Trophoblast cell (in vitro differentiated cells and primary cell): ENCODE measurements at regions not wholly inside any gene's neighbourhood (a gene's known extent, or its start where the extent isn't known, plus 50 kb on each side); places are given as distances from the start of the nearest gene placed in this dataset.
"Not testable (repeated sequence)": the region's sequence is repeated elsewhere in the genome, so short reads cannot be mapped to it uniquely, and the experiment has no call there.

ENCODE experiments used
- DNase-seq, 2 donors: peaks; one replicate each; pipeline ENCODE4 v3.0.0-alpha.2; 2016
- H2AFZ ChIP-seq: 2 replicates; pipeline ENCODE4 v1.6.1; 2013; ENCODE audit warnings: low read length, moderate library complexity, mild to moderate bottlenecking; ENCODE audit not compliant: insufficient read depth, poor library complexity
- H2AK5ac ChIP-seq: 2 replicates; pipeline ENCODE4 v1.6.1; 2013; ENCODE audit warnings: mild to moderate bottlenecking, low read length
- H2BK120ac ChIP-seq: 2 replicates; pipeline ENCODE4 v1.6.1; 2013; ENCODE audit warnings: low read length, mild to moderate bottlenecking, moderate library complexity; ENCODE audit not compliant: insufficient read depth, poor library complexity
- H2BK12ac ChIP-seq: 2 replicates; pipeline ENCODE4 v1.6.1; 2013; ENCODE audit warnings: mild to moderate bottlenecking, low read length, moderate library complexity
- H2BK5ac ChIP-seq: 2 replicates; pipeline ENCODE4 v1.6.1; 2013; ENCODE audit warnings: low read length, low read depth, moderate library complexity, mild to moderate bottlenecking; ENCODE audit not compliant: poor library complexity
- H3K14ac ChIP-seq: 2 replicates; pipeline ENCODE4 v1.6.1; 2013; ENCODE audit warnings: mild to moderate bottlenecking, low read length
- H3K18ac ChIP-seq: 2 replicates; pipeline ENCODE4 v1.6.1; 2013; ENCODE audit warnings: mild to moderate bottlenecking, low read length
- H3K23ac ChIP-seq: 2 replicates; pipeline ENCODE4 v1.6.1; 2013; ENCODE audit warnings: low read length
- H3K27ac ChIP-seq: 2 replicates; pipeline ENCODE4 v1.5.1; 2013; ENCODE audit warnings: low read depth, mild to moderate bottlenecking, inconsistent platforms, low read length, moderate library complexity
- H3K27me3 ChIP-seq: 2 replicates; pipeline ENCODE4 v1.6.1; 2013; ENCODE audit warnings: inconsistent platforms, mild to moderate bottlenecking, low read length, moderate library complexity; ENCODE audit not compliant: insufficient read depth
- H3K36me3 ChIP-seq, 2 experiments: 1 replicate in 1 of 2; 2 replicates in 1 of 2; pipeline ENCODE4 v1.6.1; 2013; ENCODE audit warnings: low read length in 2 of 2, mild to moderate bottlenecking in 2 of 2, moderate library complexity in 1 of 2; ENCODE audit not compliant: insufficient read depth in 2 of 2, control insufficient read depth in 1 of 2
- H3K4ac ChIP-seq: 2 replicates; pipeline ENCODE4 v1.6.1; 2013; ENCODE audit warnings: low read depth, mild to moderate bottlenecking, low read length, moderate library complexity
- H3K4me1 ChIP-seq, 2 experiments: 1 replicate in 1 of 2; 2 replicates in 1 of 2; pipeline ENCODE4 v1.6.1; 2013; ENCODE audit warnings: low read length in 2 of 2, mild to moderate bottlenecking in 2 of 2, moderate library complexity in 1 of 2; ENCODE audit not compliant: insufficient read depth in 2 of 2, control insufficient read depth in 1 of 2
- H3K4me2 ChIP-seq: 2 replicates; pipeline ENCODE4 v1.6.1; 2013; ENCODE audit warnings: inconsistent platforms, mild to moderate bottlenecking, low read length, moderate library complexity
- H3K4me3 ChIP-seq: 2 replicates; pipeline ENCODE4 v1.5.1; 2013; ENCODE audit warnings: mild to moderate bottlenecking, low read depth, low read length, inconsistent platforms
- H3K79me1 ChIP-seq: one replicate; pipeline ENCODE4 v1.6.1; 2013; ENCODE audit warnings: low read length
- H3K79me2 ChIP-seq: 2 replicates; pipeline ENCODE4 v1.6.1; 2013; ENCODE audit warnings: low read length, mild to moderate bottlenecking; ENCODE audit not compliant: control insufficient read depth, insufficient read depth, poor library complexity
- H3K9ac ChIP-seq: 2 replicates; pipeline ENCODE4 v1.6.1; 2013; ENCODE audit warnings: mild to moderate bottlenecking, low read length
- H3K9me3 ChIP-seq: 2 replicates; pipeline ENCODE4 v1.6.1; 2013; ENCODE audit warnings: low read depth, mild to moderate bottlenecking, control low read depth, inconsistent platforms, low read length; ENCODE audit not compliant: insufficient read depth
- H4K12ac ChIP-seq: 2 replicates; pipeline ENCODE4 v1.6.1; 2013; ENCODE audit warnings: low read depth, mild to moderate bottlenecking, low read length, moderate library complexity
- H4K8ac ChIP-seq: 2 replicates; pipeline ENCODE4 v1.6.1; 2013; ENCODE audit warnings: low read depth, mild to moderate bottlenecking, low read length, moderate library complexity
- H4K91ac ChIP-seq: one replicate; pipeline ENCODE4 v1.6.1; 2013; ENCODE audit warnings: low read depth, mild to moderate bottlenecking, low read length, moderate library complexity
- WGBS: extraction: QIAGEN DNeasy Blood & Tissue Kit; methylation state at CpG from one replicate; pipeline ENCODE4 v1.1.7; 2013; ENCODE audit warnings: missing lambda C conversion rate; ENCODE audit not compliant: insufficient read length, insufficient coverage; ENCODE audit errors: extremely low coverage; 5-methylcytosine and 5-hydroxymethylcytosine counted together

GRCh38 chr9:80491086-80491696 lies 919.4 kb downstream of the TLE4 start:
- Histone ChIP-seq H3K4me3 (no peak overlapping the region), H2BK120ac (no peak overlapping the region), H3K79me2 (no peaks in the 10 kb centered on the region), H3K27me3 (no peaks in the 10 kb centered on the region), H3K9ac (no peak overlapping the region), H3K18ac (no peak overlapping the region), H3K4ac (no peak overlapping the region), H3K4me2 (no peak overlapping the region), H2AFZ (no peak overlapping the region), H2AK5ac (no peak overlapping the region), H2BK12ac (no peak overlapping the region), H3K14ac (no peak overlapping the region), H3K27ac (no peak overlapping the region), H3K23ac (no peak overlapping the region), H3K9me3 (no peaks in the 10 kb centered on the region), H3K4me1 (no peaks in the 10 kb centered on the region), H3K79me1 (no peaks in the 10 kb centered on the region), H3K36me3 (no peaks in the 10 kb centered on the region), H4K8ac (no peak overlapping the region), H2BK5ac (no peak overlapping the region), H4K12ac (no peak overlapping the region), H4K91ac (no peak overlapping the region)
- DNase-seq, result no peak
- no CpG with 5 or more reads among the region's 4 CpGs for WGBS

- H2BK5ac ChIP-seq, result no peak overlapping the region
- no peak overlapping the region for H3K4me2 ChIP-seq
- no peak overlapping the region for H3K18ac ChIP-seq
- no peaks in the 10 kb centered on the region for H3K36me3 ChIP-seq
- H4K12ac ChIP-seq, result no peak overlapping the region
- no peak overlapping the region for H3K4me3 ChIP-seq
- no peaks in the 10 kb centered on the region for H3K79me1 ChIP-seq
- H3K27ac ChIP-seq, result no peak overlapping the region
- no peak overlapping the region for H2AK5ac ChIP-seq
- H3K9me3 ChIP-seq, result no peaks in the 10 kb centered on the region
- H4K8ac ChIP-seq, result no peak overlapping the region
- no peak overlapping the region for H2BK120ac ChIP-seq
- no peak overlapping the region for H4K91ac ChIP-seq
- no peaks in the 10 kb centered on the region for H3K27me3 ChIP-seq
- no peak overlapping the region for H2AFZ ChIP-seq
- H3K4me1 ChIP-seq, result no peaks in the 10 kb centered on the region
- no peak overlapping the region for H3K9ac ChIP-seq
- H3K4ac ChIP-seq, result no peak overlapping the region
- H3K79me2 ChIP-seq, result no peaks in the 10 kb centered on the region
- no CpG with 5 or more reads among the region's 4 CpGs for WGBS
- no peak overlapping the region for H3K23ac ChIP-seq
- H2BK12ac ChIP-seq, result no peak overlapping the region
- no peak for DNase-seq
- H3K14ac ChIP-seq, result no peak overlapping the region
Observed at GRCh38 chr9:80489329-80489728, 917.6 kb downstream of the TLE4 start.

- Histone ChIP-seq H3K4me3 (no peak overlapping the region), H3K79me1 (no peaks in the 10 kb centered on the region), H3K27me3 (no peaks in the 10 kb centered on the region)
Observed at GRCh38 chr9:80485420-80486250, 913.9 kb downstream of the TLE4 start.

GRCh38 chr9:80482251-80482650 lies 910.5 kb downstream of the TLE4 start:
- H3K4me2 ChIP-seq, H3K27me3 ChIP-seq, H3K14ac ChIP-seq, H3K27ac ChIP-seq, H2AK5ac ChIP-seq, H3K79me2 ChIP-seq, H3K9me3 ChIP-seq, H2BK12ac ChIP-seq, H4K12ac ChIP-seq, H3K4me3 ChIP-seq, H3K4ac ChIP-seq, H3K4me1 ChIP-seq, H2BK5ac ChIP-seq, DNase-seq, H4K8ac ChIP-seq, H2AFZ ChIP-seq, H3K79me1 ChIP-seq, H3K18ac ChIP-seq, H3K23ac ChIP-seq, H2BK120ac ChIP-seq, H3K36me3 ChIP-seq, H4K91ac ChIP-seq, H3K9ac ChIP-seq: not testable (repeated sequence)
- no CpG with 5 or more reads among the region's 1 CpG for WGBS

More at GRCh38 chr9:80485420-80486250, 913.9 kb downstream of the TLE4 start:
- Histone ChIP-seq H3K4ac (no peak overlapping the region), H3K27ac (no peak overlapping the region), H2AK5ac (no peak overlapping the region), H3K9me3 (no peaks in the 10 kb centered on the region), H2BK120ac (no peak overlapping the region), H4K12ac (no peak overlapping the region), H2BK12ac (no peak overlapping the region), H3K36me3 (no peaks in the 10 kb centered on the region), H4K91ac (no peak overlapping the region), H3K9ac (no peak overlapping the region), H3K14ac (no peak overlapping the region), H3K18ac (no peak overlapping the region), H2BK5ac (no peak overlapping the region), H3K79me2 (no peaks in the 10 kb centered on the region), H3K23ac (no peak overlapping the region), H3K4me1 (no peaks in the 10 kb centered on the region), H2AFZ (no peak overlapping the region), H3K4me2 (no peak overlapping the region), H4K8ac (no peak overlapping the region)
- WGBS, result no CpG with 5 or more reads among the region's 3 CpGs
- no peak for DNase-seq
